ENCODE measurements at regions not wholly inside any gene's neighbourhood (a gene's known extent, or its start where the extent isn't known, plus 50 kb on each side); places are given as distances from the start of the nearest gene placed in this dataset.

GRCh38 chrX:13179586-13179985 lies 135.2 kb upstream of the FAM9C start:
- TF ChIP-seq CTCF (IDR thresholded peaks at IDR 0.05), result no peak
- TF ChIP-seq POLR2A (IDR thresholded peaks at IDR 0.05), result no peak
- TF ChIP-seq POLR2AphosphoS5 (IDR thresholded peaks at IDR 0.05), result no peak
